HepG2 (cell line): ENCODE measurements at regions not wholly inside any gene's neighbourhood (a gene's known extent, or its start where the extent isn't known, plus 50 kb on each side); places are given as distances from the start of the nearest gene placed in this dataset.
A peak's percentile ranks its signal among the peaks of the same experiment; 100 is the strongest.

Source experiments
- ARNTL ChIP-seq: sonication (generic); formaldehyde crosslinking; IDR thresholded peaks from 2 replicates; pipeline ENCODE4 v1.4.0; 2020; ENCODE audit warnings: mild to moderate bottlenecking, missing genetic modification reagents
- CEBPB ChIP-seq: IDR thresholded peaks from 2 replicates; pipeline ENCODE4 v1.6.1; 2011; ENCODE audit warnings: low read depth, low read length, improper control_type of control experiment, borderline replicate concordance
- CTCF ChIP-seq: sonication (generic); formaldehyde crosslinking; IDR thresholded peaks from 2 replicates; pipeline ENCODE4 v1.5.0; 2020; ENCODE audit warnings: mild to moderate bottlenecking, missing genetic modification reagents, moderate library complexity
- GFI1 ChIP-seq: sonication (generic); formaldehyde crosslinking; IDR thresholded peaks from 2 replicates; pipeline ENCODE4 v1.5.0; 2020; ENCODE audit warnings: missing genetic modification reagents, mild to moderate bottlenecking, borderline replicate concordance
- JARID2 ChIP-seq: sonication (generic); formaldehyde crosslinking; IDR thresholded peaks from 2 replicates; pipeline ENCODE4 v1.8.1; 2023; ENCODE audit warnings: missing genetic modification reagents, inconsistent platforms; ENCODE audit not compliant: insufficient replicate concordance
- MEIS1 ChIP-seq: sonication (generic); formaldehyde crosslinking; IDR thresholded peaks from 2 replicates; pipeline ENCODE4 v1.9.0; 2021; ENCODE audit warnings: mild to moderate bottlenecking, missing genetic modification reagents, moderate library complexity, borderline replicate concordance
- RFX3 ChIP-seq: IDR thresholded peaks from 2 replicates; pipeline ENCODE4 v1.6.1; 2016; ENCODE audit warnings: missing biosample characterization, missing genetic modification reagents
- SALL2 ChIP-seq: sonication (generic); formaldehyde crosslinking; IDR thresholded peaks from 2 replicates; pipeline ENCODE4 v1.8.1; 2023; ENCODE audit warnings: mild to moderate bottlenecking, missing genetic modification reagents, inconsistent platforms
- SAP130 ChIP-seq: IDR thresholded peaks from 2 replicates; pipeline ENCODE4 v1.6.1; 2016; ENCODE audit warnings: low read depth
- STAG1 ChIP-seq: sonication (generic); formaldehyde crosslinking; IDR thresholded peaks from 2 replicates; pipeline ENCODE4 v1.4.0; 2020; ENCODE audit warnings: missing genetic modification reagents
- THAP7 ChIP-seq: sonication (generic); formaldehyde crosslinking; IDR thresholded peaks from 2 replicates; pipeline ENCODE4 v1.8.1; 2023; ENCODE audit warnings: mild to moderate bottlenecking, missing genetic modification reagents
- WIZ ChIP-seq: sonication (generic); formaldehyde crosslinking; IDR thresholded peaks from 2 replicates; pipeline ENCODE4 v1.5.1; 2020; ENCODE audit warnings: mild to moderate bottlenecking, missing genetic modification reagents
- ZBTB10 ChIP-seq: sonication (generic); formaldehyde crosslinking; IDR thresholded peaks from 2 replicates; pipeline ENCODE4 v1.4.0; 2020; ENCODE audit warnings: missing genetic modification reagents, borderline replicate concordance
- ZNF180 ChIP-seq: sonication (generic); formaldehyde crosslinking; IDR thresholded peaks from 2 replicates; pipeline ENCODE4 v1.4.0; 2020; ENCODE audit warnings: low read depth, missing genetic modification reagents, borderline replicate concordance
- ZNF230 ChIP-seq: sonication (generic); formaldehyde crosslinking; IDR thresholded peaks from 2 replicates; pipeline ENCODE4 v1.4.0; 2020; ENCODE audit warnings: mild to moderate bottlenecking, missing genetic modification reagents
- ZNF331 ChIP-seq: sonication (generic); formaldehyde crosslinking; IDR thresholded peaks from 2 replicates; pipeline ENCODE4 v1.4.0; 2020; ENCODE audit warnings: missing genetic modification reagents
- ZNF652 ChIP-seq: IDR thresholded peaks from 2 replicates; pipeline ENCODE4 v1.6.1; 2016; ENCODE audit warnings: low read depth, borderline replicate concordance
- ZNF83 ChIP-seq: sonication (generic); formaldehyde crosslinking; IDR thresholded peaks from 2 replicates; pipeline ENCODE4 v1.4.0; 2020; ENCODE audit warnings: missing genetic modification reagents, mild to moderate bottlenecking, borderline replicate concordance
- TF ChIP-seq, protein P1 (sequence below): sonication (generic); formaldehyde crosslinking; IDR thresholded peaks from 2 replicates; pipeline ENCODE4 v1.5.0; 2020; ENCODE audit warnings: mild to moderate bottlenecking, missing genetic modification reagents
- TF ChIP-seq, protein P2 (sequence below): conservative IDR thresholded peaks from 2 replicates; pipeline ENCODE4 v1.6.1; 2018; ENCODE audit warnings: missing genetic modification reagents
- TF ChIP-seq, protein P3 (sequence below): sonication (generic); formaldehyde crosslinking; IDR thresholded peaks from 2 replicates; pipeline ENCODE4 v1.8.0; 2022; ENCODE audit warnings: mild to moderate bottlenecking, missing genetic modification reagents, moderate library complexity

DNA sequence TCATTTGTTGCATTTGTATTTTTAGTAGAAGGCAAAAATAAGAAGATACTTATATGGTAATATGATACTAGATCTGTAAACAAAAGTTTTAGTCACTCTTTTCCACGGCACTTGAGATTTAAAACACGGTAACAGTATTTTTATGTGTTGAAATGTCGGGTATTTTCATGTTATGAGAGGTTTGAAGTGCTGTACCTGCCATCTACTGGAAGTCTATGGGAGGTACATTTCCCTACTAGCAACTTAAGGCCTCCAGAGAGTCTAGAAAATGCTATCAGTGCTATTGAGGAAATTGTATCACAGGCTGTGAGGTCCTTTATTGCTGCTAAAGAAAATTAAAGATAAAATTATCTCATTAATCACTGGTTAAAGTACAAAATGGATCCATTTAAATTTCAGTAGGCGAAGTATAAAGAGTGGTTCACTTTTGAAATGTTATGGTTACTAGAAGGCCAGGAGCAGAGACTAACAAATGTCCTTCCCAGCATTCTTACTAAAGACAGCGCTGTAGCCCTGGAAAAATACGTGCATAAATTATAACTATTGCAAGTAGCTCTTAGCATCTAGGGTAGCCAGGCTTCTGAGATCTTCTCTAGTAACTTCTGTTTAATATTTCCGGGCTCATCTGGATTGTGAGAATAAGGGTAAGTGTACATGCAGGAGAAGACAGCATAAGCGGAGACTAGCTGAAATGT, 77.6 kb upstream of the PRKD1 start (continued):
- peak; percentile 91 for TF ChIP-seq STAG1 (CRISPR knock-in tag)
- TF ChIP-seq CTCF (CRISPR knock-in tag), result peak; percentile 78
- no peak for TF ChIP-seq CEBPB
- TF ChIP-seq ZNF180 (CRISPR knock-in tag), result no peak
- no peak for TF ChIP-seq SALL2 (CRISPR knock-in tag)
- TF ChIP-seq ARNTL, result no peak
- no peak for TF ChIP-seq ZNF652 (CRISPR knock-in tag)
- TF ChIP-seq ZNF331 (CRISPR knock-in tag), result peak; percentile 9; the same call in 1 of the 2 replicates
- TF ChIP-seq MEIS1 (CRISPR knock-in tag), result no peak
- no peak for TF ChIP-seq RFX3 (CRISPR knock-in tag)
- TF ChIP-seq, protein P1, sequence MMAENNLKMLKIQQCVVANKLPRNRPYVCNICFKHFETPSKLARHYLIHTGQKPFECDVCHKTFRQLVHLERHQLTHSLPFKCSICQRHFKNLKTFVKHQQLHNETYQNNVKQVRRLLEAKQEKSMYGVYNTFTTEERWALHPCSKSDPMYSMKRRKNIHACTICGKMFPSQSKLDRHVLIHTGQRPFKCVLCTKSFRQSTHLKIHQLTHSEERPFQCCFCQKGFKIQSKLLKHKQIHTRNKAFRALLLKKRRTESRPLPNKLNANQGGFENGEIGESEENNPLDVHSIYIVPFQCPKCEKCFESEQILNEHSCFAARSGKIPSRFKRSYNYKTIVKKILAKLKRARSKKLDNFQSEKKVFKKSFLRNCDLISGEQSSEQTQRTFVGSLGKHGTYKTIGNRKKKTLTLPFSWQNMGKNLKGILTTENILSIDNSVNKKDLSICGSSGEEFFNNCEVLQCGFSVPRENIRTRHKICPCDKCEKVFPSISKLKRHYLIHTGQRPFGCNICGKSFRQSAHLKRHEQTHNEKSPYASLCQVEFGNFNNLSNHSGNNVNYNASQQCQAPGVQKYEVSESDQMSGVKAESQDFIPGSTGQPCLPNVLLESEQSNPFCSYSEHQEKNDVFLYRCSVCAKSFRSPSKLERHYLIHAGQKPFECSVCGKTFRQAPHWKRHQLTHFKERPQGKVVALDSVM, result no peak
- no peak for TF ChIP-seq ZNF83 (CRISPR knock-in tag)
- TF ChIP-seq, protein P2, sequence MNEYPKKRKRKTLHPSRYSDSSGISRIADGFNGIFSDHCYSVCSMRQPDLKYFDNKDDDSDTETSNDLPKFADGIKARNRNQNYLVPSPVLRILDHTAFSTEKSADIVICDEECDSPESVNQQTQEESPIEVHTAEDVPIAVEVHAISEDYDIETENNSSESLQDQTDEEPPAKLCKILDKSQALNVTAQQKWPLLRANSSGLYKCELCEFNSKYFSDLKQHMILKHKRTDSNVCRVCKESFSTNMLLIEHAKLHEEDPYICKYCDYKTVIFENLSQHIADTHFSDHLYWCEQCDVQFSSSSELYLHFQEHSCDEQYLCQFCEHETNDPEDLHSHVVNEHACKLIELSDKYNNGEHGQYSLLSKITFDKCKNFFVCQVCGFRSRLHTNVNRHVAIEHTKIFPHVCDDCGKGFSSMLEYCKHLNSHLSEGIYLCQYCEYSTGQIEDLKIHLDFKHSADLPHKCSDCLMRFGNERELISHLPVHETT (CRISPR knock-in tag), result no peak
- TF ChIP-seq ZNF230 (CRISPR knock-in tag), result no peak
- TF ChIP-seq, protein P3, sequence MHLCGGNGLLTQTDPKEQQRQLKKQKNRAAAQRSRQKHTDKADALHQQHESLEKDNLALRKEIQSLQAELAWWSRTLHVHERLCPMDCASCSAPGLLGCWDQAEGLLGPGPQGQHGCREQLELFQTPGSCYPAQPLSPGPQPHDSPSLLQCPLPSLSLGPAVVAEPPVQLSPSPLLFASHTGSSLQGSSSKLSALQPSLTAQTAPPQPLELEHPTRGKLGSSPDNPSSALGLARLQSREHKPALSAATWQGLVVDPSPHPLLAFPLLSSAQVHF (CRISPR knock-in tag), result no peak
- no peak for TF ChIP-seq SAP130 (CRISPR knock-in tag)
- TF ChIP-seq THAP7 (CRISPR knock-in tag), result no peak
- TF ChIP-seq ZBTB10 (CRISPR knock-in tag), result no peak
- TF ChIP-seq JARID2 (CRISPR knock-in tag), result no peak
- TF ChIP-seq WIZ (CRISPR knock-in tag), result no peak
- TF ChIP-seq GFI1 (CRISPR knock-in tag), result no peak
